Sigmoid colon (tissue), 6 donors: ENCODE measurements at regions not wholly inside any gene's neighbourhood (a gene's known extent, or its start where the extent isn't known, plus 50 kb on each side); places are given as distances from the start of the nearest gene placed in this dataset.

Experiments used
- DNase-seq: peaks from one replicate; pipeline ENCODE4 v3.0.0-alpha.2; 2019
- H3K27ac ChIP-seq, 4 donors: fragments of 200-600 bp; sonication (generic); one replicate each; pipeline ENCODE4 v1.5.1; 2016 to 2019; ENCODE audit warnings: mild to moderate bottlenecking in 1 of 4
- H3K27me3 ChIP-seq, 3 donors: fragments of 200-600 bp; sonication (generic); one replicate each; pipeline ENCODE4 v1.5.1; 2019; ENCODE audit warnings: mild to moderate bottlenecking in 1 of 3
- H3K36me3 ChIP-seq, 4 donors: fragments of 200-600 bp; sonication (generic); one replicate each; pipeline ENCODE4 v1.5.1; 2016 to 2019
- H3K4me1 ChIP-seq, 4 donors: fragments of 200-600 bp; sonication (generic); one replicate each; pipeline ENCODE4 v1.5.1; 2017 to 2019
- H3K4me3 ChIP-seq, 4 donors: fragments of 200-600 bp; sonication (generic); one replicate each; pipeline ENCODE4 v1.5.1; 2017 to 2019; ENCODE audit warnings: mild to moderate bottlenecking in 2 of 4, moderate library complexity in 1 of 4
- H3K9me3 ChIP-seq, 4 donors: fragments of 200-600 bp in 3 of 4; sonication (generic) in 3 of 4; one replicate each; pipeline versions ENCODE4 v1.5.1 to v1.6.1; 2013 to 2019
- EP300 ChIP-seq, 4 donors: sonication (generic); formaldehyde crosslinking; IDR thresholded peaks; one replicate each; pipeline ENCODE4 v1.6.1; 2017; ENCODE audit warnings: antibody characterized with exemption in 4 of 4
- POLR2A ChIP-seq, 2 donors: fragments of 450-650 bp; IDR thresholded peaks; one replicate each; pipeline ENCODE4 v1.6.1; 2016; ENCODE audit warnings: antibody characterized with exemption in 2 of 2, mild to moderate bottlenecking in 2 of 2, moderate library complexity in 2 of 2
- POLR2AphosphoS5 ChIP-seq, 4 donors: sonication (generic); formaldehyde crosslinking; IDR thresholded peaks; one replicate each; pipeline ENCODE4 v1.6.1; 2017; ENCODE audit warnings: antibody characterized with exemption in 4 of 4
- WGBS, 2 donors: extraction: QIAGEN DNeasy Blood & Tissue Kit; methylation state at CpG; one replicate each; pipeline ENCODE4 v1.1.7; 2013; 5-methylcytosine and 5-hydroxymethylcytosine counted together
- intact Hi-C: fragments of 100-400 bp; cut with DNase I; formaldehyde crosslinking; loops from one replicate; pipeline ENCODE4 v1.15.1; 2023
- TF ChIP-seq, protein P1 (sequence below), 4 experiments: fragments of 450-650 bp in 3 of 4; fragments of 200-600 bp in 1 of 4; IDR thresholded peaks; one replicate each; pipeline ENCODE4 v1.5.1; 2016 to 2019; ENCODE audit warnings: antibody characterized with exemption in 4 of 4, mild to moderate bottlenecking in 3 of 4, moderate library complexity in 2 of 4
- donor health status: healthy with polysubstance abuse.
- donor health status: healthy.

DNA sequence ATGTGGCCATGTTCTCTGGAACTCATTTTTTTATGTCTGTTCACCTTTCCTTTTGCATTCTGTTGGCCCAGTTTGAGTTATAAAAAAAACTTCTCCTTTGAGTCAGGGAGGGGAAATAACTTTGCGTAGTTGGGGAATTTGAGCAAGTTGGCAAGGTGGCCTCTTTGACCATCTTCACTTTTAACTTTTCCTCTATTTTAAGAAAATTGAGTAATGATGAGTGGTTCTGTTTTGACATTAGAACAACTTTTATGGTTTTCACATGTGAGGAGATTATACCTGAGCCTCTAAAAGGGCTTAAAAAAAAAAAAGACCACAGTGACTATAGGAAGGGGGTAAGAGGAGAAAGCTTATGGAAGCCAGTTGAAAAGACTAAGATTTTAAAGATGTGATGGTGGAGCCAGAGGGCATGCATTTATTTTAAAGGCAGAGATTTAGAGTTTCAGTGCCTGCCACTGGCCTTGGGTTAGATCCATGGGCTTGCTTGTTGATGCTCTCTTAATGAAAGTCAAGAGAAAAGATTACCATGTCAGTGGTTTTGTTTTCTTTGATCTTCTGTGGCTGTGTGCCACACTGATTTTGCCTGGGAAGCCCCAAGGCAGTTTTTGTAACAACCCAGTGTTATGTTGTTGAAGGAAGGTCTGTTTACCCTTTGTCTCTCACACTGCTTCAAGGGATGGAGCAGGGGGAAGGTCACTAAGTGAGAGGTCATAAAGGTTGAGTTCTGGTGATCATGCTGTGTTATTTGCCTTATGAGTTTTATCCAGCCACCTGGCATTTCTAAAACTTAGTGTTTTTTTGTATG lies 219.7 kb upstream of the CD180 start:
- intact Hi-C loops = no loop called here

DNA sequence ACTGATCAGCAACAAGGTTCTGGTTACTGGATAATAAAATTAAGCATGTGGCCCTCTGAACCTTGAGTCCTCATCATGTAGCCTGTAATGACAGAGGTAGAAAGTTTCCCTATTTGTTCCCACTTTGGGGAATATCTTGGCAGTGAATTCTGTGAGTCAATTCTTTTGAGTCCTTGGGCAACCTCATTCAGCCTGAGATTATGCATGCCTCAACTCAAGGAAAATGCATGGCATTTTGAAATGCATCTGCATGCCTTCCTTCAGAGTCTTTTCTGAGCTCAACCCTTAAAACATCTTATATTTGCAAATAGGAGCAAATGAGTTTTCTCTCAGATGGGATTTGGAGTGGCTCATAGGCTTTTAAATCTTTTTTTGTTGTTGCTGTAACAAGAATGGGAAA lies 218.1 kb upstream of the CD180 start:
- Histone ChIP-seq H3K27me3 (no peaks in the 10 kb centered on the region), H3K36me3 (no peaks in the 10 kb centered on the region), H3K4me1 (peaks cover 0 to 16% (median 4%) of the 10 kb centered on the region in 4 donors), H3K27ac (peak overlapping the region in 1 of 4 donors; percentile 52), H3K4me3 (no peak overlapping the region), H3K9me3 (no peaks in the 10 kb centered on the region)
- intact Hi-C loops = no loop called here
- DNase-seq = no peak
- TF ChIP-seq, protein P1, sequence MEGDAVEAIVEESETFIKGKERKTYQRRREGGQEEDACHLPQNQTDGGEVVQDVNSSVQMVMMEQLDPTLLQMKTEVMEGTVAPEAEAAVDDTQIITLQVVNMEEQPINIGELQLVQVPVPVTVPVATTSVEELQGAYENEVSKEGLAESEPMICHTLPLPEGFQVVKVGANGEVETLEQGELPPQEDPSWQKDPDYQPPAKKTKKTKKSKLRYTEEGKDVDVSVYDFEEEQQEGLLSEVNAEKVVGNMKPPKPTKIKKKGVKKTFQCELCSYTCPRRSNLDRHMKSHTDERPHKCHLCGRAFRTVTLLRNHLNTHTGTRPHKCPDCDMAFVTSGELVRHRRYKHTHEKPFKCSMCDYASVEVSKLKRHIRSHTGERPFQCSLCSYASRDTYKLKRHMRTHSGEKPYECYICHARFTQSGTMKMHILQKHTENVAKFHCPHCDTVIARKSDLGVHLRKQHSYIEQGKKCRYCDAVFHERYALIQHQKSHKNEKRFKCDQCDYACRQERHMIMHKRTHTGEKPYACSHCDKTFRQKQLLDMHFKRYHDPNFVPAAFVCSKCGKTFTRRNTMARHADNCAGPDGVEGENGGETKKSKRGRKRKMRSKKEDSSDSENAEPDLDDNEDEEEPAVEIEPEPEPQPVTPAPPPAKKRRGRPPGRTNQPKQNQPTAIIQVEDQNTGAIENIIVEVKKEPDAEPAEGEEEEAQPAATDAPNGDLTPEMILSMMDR (IDR thresholded peaks at IDR 0.05) = no peak
- TF ChIP-seq POLR2AphosphoS5 (IDR thresholded peaks at IDR 0.05) (no peak), EP300 (IDR thresholded peaks at IDR 0.05) (no peak), POLR2A (IDR thresholded peaks at IDR 0.05) (no peak)

More for the DNA sequence above, 219.7 kb upstream of the CD180 start:
- Histone ChIP-seq H3K36me3 (no peaks in the 10 kb centered on the region), H3K9me3 (no peaks in the 10 kb centered on the region), H3K4me1 (peaks cover 0 to 16% (median 4%) of the 10 kb centered on the region in 4 donors), H3K27ac (no peak overlapping the region), H3K4me3 (no peak overlapping the region), H3K27me3 (no peaks in the 10 kb centered on the region)
- DNase-seq = no peak
- TF ChIP-seq POLR2AphosphoS5 (IDR thresholded peaks at IDR 0.05) (no peak), EP300 (IDR thresholded peaks at IDR 0.05) (no peak), POLR2A (IDR thresholded peaks at IDR 0.05) (no peak)
- TF ChIP-seq, protein P1 (IDR thresholded peaks at IDR 0.05) = no peak
- 88 to 96% methylated on average over 1 of the region's 1 CpG for WGBS, 2 donors

DNA sequence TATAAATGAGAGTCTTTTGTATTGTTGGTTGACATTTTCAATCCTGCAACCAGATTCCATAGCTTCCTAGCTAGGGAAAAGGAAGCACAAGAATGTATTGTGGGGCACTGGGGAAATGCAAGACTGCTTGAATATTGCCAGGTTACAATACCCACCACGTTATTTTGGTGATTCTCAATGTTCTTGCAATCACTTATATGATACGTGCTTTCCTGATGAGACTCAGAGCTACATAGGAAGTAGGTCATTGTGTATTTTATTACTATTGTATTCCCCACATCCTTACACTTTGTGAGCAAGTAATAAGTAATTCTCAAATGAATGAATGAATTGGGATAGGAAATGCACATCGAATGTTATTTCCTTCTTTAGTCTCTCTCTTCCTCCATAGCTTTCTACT lies 217.1 kb upstream of the CD180 start:
- Histone ChIP-seq H3K36me3 (no peaks in the 10 kb centered on the region), H3K9me3 (no peaks in the 10 kb centered on the region), H3K4me3 (no peak overlapping the region), H3K27me3 (no peaks in the 10 kb centered on the region), H3K27ac (no peak overlapping the region), H3K4me1 (peaks cover 0 to 16% (median 4%) of the 10 kb centered on the region in 4 donors)
- DNase-seq = no peak
- intact Hi-C loops = no loop called here
- TF ChIP-seq EP300 (IDR thresholded peaks at IDR 0.05) (no peak), POLR2AphosphoS5 (IDR thresholded peaks at IDR 0.05) (no peak)
- TF ChIP-seq, protein P1 (IDR thresholded peaks at IDR 0.05) = no peak
- WGBS, 2 donors = 85 to 93% methylated on average over 3 of the region's 3 CpGs

DNA sequence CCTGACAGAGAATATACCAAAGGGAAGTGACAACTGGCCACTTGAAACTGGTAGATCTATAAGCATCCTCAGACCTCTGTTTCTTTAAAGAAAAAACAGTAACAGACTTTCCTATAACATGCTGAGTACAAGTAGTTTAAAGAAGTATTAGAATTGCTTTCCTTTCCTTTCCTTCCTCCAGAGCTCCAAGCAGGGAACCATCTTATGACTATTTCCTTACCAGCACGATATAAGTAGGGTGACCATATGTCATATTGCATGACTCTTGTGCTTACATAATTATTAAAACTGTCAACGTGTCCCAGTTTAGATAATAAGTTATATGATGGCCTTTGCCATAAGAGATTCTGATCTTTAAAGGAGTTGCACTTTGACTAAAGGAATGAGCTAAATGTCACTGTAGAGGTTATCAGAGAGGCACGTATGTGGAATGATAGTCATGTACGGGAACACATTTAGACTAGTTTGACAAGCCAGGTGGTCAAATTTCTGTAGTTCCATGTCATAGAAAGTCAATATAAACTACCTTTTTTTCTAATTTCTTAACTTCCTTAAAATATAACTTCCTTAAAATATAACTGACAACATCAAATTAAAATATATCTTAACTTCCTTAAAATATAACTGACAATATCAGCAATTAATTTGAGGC lies 212.7 kb upstream of the CD180 start:
- Histone ChIP-seq H3K4me1 (peaks cover 0 to 4% (median under 1%) of the 10 kb centered on the region in 4 donors), H3K36me3 (no peaks in the 10 kb centered on the region), H3K27me3 (no peaks in the 10 kb centered on the region), H3K9me3 (no peaks in the 10 kb centered on the region), H3K4me3 (no peak overlapping the region), H3K27ac (no peak overlapping the region)
- no peak for TF ChIP-seq EP300 (IDR thresholded peaks at IDR 0.05)
- TF ChIP-seq POLR2A (IDR thresholded peaks at IDR 0.05) = no peak
- no peak for TF ChIP-seq POLR2AphosphoS5 (IDR thresholded peaks at IDR 0.05)
- TF ChIP-seq, protein P1 (IDR thresholded peaks at IDR 0.05) = no peak
- 56 to 80% methylated on average over 4 of the region's 4 CpGs for WGBS, 2 donors
- intact Hi-C loops = no loop called here
- DNase-seq = no peak
